ENCODE measurements at regions not wholly inside any gene's neighbourhood (a gene's known extent, or its start where the extent isn't known, plus 50 kb on each side); places are given as distances from the start of the nearest gene placed in this dataset.
"Not testable (repeated sequence)": the region's sequence is repeated elsewhere in the genome, so short reads cannot be mapped to it uniquely, and the experiment has no call there.

- CTCF ChIA-PET = interaction anchor here (1.0 to 2.2 kb wide), 8 partner anchors 9 to 67 kb away, joined by 3 to 8 read pairs (median 6); partner anchors contain the start of gene CEP85L
- no peak for DNase-seq (ENCODE audit: extremely low spot score)
- no peak for TF ChIP-seq CTCF (IDR thresholded peaks at IDR 0.05; ENCODE audit: control extremely low read depth, extremely low read depth, low read depth, missing control alignments)
- POLR2A ChIA-PET = no interaction called here
Observed at GRCh38 chr6:118708744-118709143, 57.4 kb upstream of the CEP85L start.

GRCh38 chr6:118708055-118708454 is 56.7 kb upstream of the CEP85L start:
- ChIA-PET POLR2A (no interaction called here), CTCF (interaction anchor here (1.0 to 2.2 kb wide), 7 partner anchors 8 to 143 kb away, joined by 3 to 8 read pairs (median 4); partner anchors contain the start of gene CEP85L)
- TF ChIP-seq CTCF (IDR thresholded peaks at IDR 0.05; ENCODE audit: control extremely low read depth, extremely low read depth, low read depth, missing control alignments) = no peak
- DNase-seq (ENCODE audit: extremely low spot score) = no peak

- POLR2A ChIA-PET = interaction anchor here (0.9 kb wide), 2 partner anchors 13 to 55 kb away, joined by 3 read pairs; partner anchors contain the start of gene CEP85L
- no peak for TF ChIP-seq CTCF (IDR thresholded peaks at IDR 0.05; ENCODE audit: control extremely low read depth, extremely low read depth, low read depth, missing control alignments)
- CTCF ChIA-PET = interaction anchor here (0.8 to 2.8 kb wide), 10 partner anchors 9 to 190 kb away, joined by 3 to 9 read pairs (median 4); no protein-coding TSS in a partner anchor
- DNase-seq (ENCODE audit: extremely low spot score) = no peak
Observed at GRCh38 chr6:118706702-118707101, 55.3 kb upstream of the CEP85L start.

GRCh38 chr6:118705544-118706491 is 54.4 kb upstream of the CEP85L start:
- ChIA-PET CTCF (interaction anchor here (0.8 to 2.8 kb wide), 11 partner anchors 9 to 191 kb away, joined by 3 to 11 read pairs (median 4); no protein-coding TSS in a partner anchor), POLR2A (interaction anchor here (0.5 to 0.9 kb wide), 2 partner anchors 14 to 66 kb away, joined by 3 to 4 read pairs; no protein-coding TSS in a partner anchor)
- peak; percentile 32 for DNase-seq (ENCODE audit: extremely low spot score)
- no peak for TF ChIP-seq CTCF (IDR thresholded peaks at IDR 0.05; ENCODE audit: control extremely low read depth, extremely low read depth, low read depth, missing control alignments)

GRCh38 chr6:118704915-118705314 is 53.5 kb upstream of the CEP85L start:
- no peak for TF ChIP-seq CTCF (IDR thresholded peaks at IDR 0.05; ENCODE audit: control extremely low read depth, extremely low read depth, low read depth, missing control alignments)
- ChIA-PET CTCF (interaction anchor here (1.5 to 3.8 kb wide), 6 partner anchors 8 to 101 kb away, joined by 3 to 15 read pairs (median 7); no protein-coding TSS in a partner anchor), POLR2A (no interaction called here)
- no peak for DNase-seq (ENCODE audit: extremely low spot score)

- POLR2A ChIA-PET; DNase-seq (ENCODE audit: extremely low spot score): not testable (repeated sequence)
- CTCF ChIA-PET = interaction anchor here (3.8 kb wide), 1 partner anchor 8 kb away, joined by 15 read pairs; no protein-coding TSS in a partner anchor
Observed at GRCh38 chr6:118701260-118701659, 49.9 kb upstream of the CEP85L start.
